GM21825 (cell line): ENCODE measurements at regions not wholly inside any gene's neighbourhood (a gene's known extent, or its start where the extent isn't known, plus 50 kb on each side); places are given as distances from the start of the nearest gene placed in this dataset.
"Not testable (repeated sequence)": the region's sequence is repeated elsewhere in the genome, so short reads cannot be mapped to it uniquely, and the experiment has no call there.

ENCODE experiments used
- ATAC-seq: cut with Tn5 transposase; IDR thresholded peaks from one replicate; pipeline ENCODE4 v1.9.1; 2021; ENCODE audit warnings: mild to moderate bottlenecking, moderate library complexity; ENCODE audit not compliant: unreplicated experiment

DNA sequence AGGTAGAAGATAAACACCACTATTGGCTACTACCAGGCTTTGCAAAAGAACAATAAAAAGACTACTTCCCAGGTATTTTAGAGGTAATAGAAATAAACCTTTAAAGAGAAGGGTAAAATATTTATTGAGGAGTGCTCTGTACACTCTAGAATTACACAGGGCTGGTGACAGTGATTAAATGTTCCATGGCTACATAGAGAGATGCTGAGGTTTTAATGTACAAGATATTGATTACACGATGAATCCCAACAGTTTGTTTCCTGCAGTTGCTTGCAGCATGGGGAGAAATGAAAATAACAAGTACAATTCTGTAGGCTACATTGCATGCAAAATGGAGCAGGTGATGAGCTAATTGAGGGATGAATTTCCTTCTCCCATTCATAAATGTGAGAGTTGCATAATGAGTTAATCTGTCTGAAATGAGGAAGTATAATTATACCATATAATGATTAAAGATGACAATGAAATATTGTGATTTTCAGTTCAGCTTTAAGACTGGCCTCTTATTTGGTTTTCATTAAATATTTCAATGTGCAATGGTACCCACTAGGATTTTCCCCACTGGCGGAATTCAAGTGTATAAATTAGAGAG, 266.1 kb downstream of the SOCS6 start:
- ATAC-seq, result no peak

GRCh38 chr18:70553936-70554260, 265.1 kb downstream of the SOCS6 start:
- ATAC-seq, result no peak

DNA sequence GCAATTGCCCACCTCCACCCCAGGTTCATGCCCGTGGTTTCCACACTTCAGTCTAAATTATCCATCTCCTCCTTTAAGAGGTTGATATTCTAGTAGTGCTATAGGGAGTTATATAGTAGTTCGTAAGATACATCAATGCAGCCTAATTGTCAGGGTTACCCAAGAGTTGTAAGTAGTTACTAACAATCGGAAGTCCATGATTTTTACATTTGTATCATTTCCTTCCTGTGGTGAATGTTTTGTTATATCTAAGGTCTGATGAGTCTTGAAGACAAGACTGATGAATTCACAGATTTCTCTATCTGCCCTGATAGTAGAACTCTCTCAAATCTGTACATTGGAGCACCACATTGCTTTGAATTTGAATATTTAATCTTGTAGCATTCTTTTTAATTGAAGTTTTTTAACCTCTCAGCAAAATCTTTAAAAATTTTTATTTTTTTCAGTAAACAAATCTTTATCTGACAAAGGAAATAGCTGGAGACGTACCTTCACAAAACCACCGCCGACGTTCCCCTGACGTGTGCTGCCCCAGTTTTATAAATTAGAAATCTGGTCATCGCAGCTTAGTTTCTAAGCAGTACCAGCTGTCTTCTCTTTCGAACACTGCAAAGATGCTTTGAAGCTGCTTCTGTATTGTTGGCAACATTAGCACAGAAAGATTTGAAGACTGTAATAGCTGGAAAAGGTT, 264.5 kb downstream of the SOCS6 start:
- ATAC-seq, result no peak

DNA sequence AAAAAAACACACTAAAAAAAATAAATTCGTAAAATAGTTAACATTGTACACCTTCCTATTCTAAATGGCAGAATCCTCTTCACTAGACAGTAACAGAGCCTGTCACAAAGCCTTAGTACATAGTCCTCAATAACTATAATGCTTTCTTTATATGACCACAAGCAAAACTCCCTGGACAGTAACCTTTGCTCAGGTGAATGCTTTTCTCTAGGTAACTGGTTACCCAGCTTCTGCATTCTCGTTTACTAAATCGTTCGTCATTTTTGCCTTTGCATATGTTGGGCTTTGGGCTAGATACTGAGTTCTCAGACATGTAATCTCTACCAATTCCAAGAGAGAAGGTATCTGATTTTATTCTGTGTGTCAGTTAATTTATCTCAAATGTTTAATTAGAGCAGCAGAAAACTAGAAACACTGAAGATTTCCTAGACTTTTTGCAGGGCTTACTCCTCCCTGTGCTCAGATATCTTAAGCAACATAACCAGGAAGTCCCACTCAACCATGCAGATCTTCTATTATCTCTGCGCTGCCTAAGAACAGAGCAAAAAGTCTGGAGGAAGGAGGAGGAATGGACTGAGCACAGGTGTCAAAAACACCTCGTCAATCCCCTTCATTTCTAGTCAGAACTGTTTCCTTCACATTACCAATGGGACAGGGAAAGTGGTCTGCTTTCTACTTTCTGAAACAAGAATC, 247.7 kb downstream of the SOCS6 start:
- no peak for ATAC-seq

DNA sequence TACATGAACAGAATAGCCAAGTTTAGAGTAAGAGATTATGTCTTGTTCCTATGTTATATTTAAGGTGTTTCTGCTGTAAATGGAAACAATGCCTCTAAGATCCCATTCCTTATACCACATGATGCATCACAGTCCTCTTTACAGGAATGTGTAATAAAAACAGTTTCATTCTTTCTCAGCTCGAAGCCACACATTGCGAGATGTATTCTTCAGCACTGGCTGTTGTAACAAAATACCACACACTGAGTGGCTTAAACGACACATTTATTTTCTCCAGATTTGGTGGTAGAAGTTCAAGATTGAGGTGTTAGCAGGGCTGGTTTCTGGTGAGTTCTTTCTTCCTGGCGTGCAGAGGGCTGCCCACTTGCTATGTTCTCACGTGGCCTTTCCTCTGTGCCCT, 246.2 kb downstream of the SOCS6 start:
- no peak for ATAC-seq

DNA sequence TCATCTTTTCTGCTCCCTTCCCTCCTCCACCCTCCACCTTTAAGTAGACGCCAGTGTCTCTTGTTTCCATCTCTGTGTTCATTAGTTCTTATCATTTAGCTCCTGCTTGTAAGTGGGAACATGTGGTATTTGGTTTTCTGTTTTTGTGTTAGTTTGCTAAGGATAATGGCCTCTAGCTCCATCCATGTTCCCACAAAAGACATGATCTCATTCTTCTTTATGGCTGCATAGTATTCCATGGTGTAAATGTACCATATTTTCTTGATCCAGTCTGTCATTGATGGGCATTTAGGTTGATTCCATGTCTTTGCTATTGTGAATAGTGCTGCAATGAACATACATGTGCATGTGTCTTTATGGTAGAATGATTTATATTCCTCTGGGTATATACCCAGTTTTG, 236.5 kb downstream of the SOCS6 start:
- not testable (repeated sequence) for ATAC-seq

DNA sequence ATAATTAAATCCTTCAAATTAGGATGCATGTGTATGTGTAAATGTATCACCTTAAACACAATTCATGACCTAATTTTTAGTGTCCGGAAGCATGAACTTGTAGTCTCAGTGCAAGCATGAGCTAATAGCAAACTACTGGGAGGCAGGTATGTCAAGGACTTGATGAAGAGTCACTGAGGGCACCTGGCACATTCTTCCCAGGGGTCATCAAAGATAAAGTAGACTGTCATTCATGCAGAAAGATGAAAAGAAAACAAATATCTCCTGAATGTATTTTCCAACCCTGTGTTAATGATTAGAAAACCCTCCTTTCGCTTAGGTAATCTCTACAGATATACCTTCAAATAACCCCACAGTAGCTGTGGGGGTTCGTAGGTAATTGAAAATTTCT, 234.9 kb downstream of the SOCS6 start:
- no peak for ATAC-seq

DNA sequence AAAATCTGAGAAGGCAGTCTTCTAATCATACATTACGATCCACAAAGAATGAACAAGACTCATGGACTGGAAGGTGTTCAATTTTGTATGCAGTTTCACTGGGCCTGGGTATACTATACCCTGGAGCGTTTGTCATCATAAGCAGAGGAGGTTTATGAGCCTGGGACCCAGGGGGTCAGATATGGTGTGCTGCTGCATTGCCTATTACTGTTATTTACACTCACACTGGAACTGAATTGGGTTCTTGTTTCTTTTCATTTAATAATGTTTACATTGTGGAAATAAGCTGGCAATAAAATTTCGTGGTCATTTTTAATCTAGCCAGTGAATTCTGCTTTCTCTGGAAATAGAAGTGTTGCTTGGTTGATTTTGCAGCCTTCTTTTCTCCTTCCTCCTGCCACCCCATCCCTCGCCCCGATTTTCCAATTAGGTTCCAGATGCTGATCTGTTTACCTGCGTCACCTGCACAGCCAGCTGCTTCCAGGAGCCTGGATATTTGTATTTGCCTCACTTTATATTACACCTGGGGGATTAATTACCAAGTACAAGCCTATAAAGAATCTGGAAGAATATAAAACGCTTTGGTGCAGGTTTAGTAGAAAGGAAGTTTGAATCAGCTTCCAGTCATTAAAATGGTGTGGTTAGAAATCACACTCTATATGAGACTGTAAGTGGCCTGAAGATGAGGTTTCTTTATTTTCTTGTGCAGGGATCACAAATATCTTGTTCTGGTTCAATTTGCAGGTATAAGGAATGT, 234.4 kb downstream of the SOCS6 start:
- no peak for ATAC-seq

GRCh38 chr18:70522183-70522680, 233.4 kb downstream of the SOCS6 start:
- ATAC-seq, result no peak

GRCh38 chr18:70520867-70521266, 232.0 kb downstream of the SOCS6 start:
- no peak for ATAC-seq

DNA sequence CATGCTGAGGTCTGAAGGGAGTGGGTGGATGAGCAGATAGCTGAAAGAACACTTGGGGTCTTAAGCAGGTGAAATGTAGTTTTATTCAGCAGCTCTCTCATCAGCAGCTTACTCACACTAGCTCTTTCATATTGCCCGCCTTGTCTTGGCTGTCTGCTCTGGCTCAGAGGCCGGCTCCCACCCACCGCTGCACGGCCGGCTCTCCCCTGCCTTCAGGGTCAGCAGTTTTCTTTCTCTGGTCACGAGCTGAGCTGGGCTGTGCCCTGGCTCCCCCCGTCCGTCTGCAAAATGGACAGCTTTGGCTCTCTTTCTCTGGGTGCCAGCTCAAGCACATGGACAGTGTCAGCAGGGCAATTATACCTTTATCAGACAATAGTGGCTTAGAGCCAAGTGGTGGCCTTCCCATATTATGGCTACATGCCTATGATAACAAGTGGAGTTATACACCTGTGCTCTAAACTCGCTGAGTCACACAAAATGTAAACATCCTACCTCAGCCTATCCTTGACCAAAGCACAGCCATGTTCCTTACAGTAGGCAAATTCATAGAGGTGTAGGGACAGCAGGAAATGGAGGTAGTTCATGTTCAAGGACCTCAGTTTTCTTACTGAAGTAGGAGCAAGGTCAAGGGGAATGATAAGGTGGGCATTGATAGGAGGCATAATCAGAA, 224.8 kb downstream of the SOCS6 start:
- ATAC-seq, result no peak

GRCh38 chr18:70507970-70508369, 219.1 kb downstream of the SOCS6 start:
- ATAC-seq, result no peak

- no peak for ATAC-seq
These were observed 217.7 kb downstream of the SOCS6 start for GRCh38 chr18:70506511-70506910.

DNA sequence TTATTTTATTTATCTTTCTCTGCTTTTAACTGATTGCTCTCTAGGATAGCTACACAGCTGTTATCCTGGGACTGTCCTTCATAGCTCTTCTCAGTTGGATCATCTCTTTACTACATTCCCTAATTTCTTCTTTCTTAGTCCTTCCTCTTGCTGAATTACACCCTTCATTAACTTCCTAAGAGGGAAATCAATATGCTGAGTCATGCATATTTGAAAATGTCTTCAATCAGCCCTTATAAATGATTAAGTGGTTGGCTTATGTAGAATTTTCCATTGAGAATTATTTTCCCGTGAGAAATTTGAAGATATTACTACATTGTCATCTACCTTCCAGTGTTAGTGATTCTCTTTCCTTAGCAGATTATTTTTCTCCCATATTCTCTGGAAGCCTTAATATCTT, 214.2 kb downstream of the SOCS6 start:
- ATAC-seq, result no peak

DNA sequence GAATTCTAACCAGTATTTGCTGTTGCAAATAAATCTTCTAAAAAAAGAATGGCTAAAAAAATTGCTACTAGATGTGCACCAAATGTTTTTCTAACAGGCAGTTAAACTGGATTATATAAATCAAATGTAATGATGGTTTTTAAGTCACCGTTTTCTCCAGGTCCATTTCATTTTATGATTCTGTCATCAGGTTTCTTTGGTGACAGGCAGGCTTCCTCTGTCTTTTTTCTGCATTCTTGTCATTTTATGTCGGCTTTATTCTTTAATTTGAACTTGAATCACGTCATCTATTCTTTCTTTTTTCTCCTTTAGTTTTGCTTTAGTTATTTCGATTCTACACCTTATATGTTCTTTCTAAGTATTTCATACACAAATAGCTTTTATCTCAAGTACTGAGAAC, 212.5 kb downstream of the SOCS6 start:
- no peak for ATAC-seq

DNA sequence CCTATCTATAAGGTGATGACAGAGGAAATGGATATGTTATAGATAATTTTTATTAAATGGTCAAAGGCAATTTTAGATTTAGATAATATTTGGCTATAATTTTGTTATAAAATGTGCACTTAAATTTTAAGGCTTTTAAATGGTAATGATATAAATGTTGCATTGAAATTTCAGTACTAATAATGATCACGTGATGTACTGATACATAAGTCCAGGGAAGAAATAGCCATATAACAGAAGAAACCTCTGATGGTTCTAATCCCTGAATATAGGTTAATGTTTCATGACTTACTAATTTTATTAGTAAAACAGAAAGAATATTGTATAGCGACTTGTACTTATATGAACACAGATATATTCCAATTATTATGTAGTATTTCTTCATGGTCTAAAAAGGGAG, 211.9 kb downstream of the SOCS6 start:
- no peak for ATAC-seq

- peak; percentile 68 for ATAC-seq
These were observed 210.4 kb downstream of the SOCS6 start for GRCh38 chr18:70499218-70499691.

DNA sequence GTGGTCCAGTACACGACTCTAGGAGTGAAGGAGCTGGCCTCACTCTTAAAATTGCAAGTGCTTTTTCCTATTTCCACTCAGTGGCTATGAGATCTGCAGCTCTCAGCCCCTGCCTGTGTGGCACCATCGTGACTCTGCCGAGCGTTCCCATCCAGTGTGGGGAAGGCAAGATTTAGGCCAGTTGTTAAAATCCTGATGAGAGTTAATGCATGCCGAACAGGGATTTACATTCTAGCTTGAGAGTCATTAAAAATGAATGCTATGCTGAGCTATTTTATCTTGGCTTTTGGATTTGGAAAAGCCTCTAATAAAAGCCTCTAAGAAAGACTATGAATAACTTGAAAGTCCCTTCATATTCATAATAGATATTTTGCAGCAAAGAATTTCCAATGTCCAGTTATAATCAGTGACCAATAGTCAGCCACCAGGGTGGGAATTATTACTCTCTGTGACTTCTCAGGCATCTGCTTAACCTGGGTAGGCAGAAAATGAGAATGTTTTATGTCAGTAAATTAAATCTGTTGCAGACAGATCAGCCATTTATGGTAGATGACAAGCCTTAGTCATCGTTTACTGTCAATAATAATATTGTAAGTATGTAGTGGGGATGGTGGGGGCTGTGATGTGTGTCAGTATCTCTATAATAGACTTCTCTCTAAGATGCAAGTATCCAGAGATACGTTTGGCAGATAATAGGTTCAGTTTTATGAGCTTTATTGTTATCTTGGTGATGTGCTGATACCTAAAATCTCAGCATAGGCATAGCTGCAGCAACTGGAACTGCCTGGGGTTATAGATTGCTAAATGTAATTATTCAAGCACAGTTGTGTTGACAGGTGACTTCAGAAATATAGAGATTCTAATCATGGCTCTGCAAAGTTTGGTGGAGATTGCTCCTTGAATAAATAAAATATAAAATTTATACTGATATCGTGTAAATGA, 207.8 kb downstream of the SOCS6 start:
- no peak for ATAC-seq

- ATAC-seq, result no peak
These were observed 205.7 kb downstream of the SOCS6 start for GRCh38 chr18:70494524-70494923.

DNA sequence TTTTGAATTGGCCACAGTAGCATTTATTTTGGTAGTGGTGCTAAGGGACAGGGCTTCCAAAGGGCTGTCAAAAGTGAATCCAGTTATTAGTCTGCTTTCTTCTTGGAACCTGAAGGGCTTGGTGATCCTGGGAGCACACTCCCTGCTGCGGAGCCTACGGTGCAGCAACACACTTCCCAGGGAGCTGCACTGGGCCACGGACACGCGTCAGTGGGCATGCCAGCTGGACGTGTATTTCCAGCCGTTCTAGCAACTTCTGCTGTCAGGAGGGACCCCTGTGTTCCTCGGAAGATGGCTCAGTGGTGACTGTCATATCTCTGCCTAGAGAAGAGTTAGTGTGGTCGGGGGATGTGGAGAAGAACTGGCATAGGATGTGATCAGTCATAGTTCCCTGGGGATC, 204.6 kb downstream of the SOCS6 start:
- ATAC-seq, result no peak
